Liver (tissue), 8 donors: ENCODE measurements at regions not wholly inside any gene's neighbourhood (a gene's known extent, or its start where the extent isn't known, plus 50 kb on each side); places are given as distances from the start of the nearest gene placed in this dataset.

ENCODE experiments used
- DNase-seq: peaks from one replicate; pipeline ENCODE4 v3.0.0-alpha.2; 2017; ENCODE audit warnings: low spot score
- H3K27ac ChIP-seq, 2 donors: one replicate each; pipeline ENCODE4 v1.7.0; 2013; ENCODE audit warnings: inconsistent platforms in 2 of 2, low read length in 2 of 2, control low read depth in 1 of 2, low read depth in 1 of 2, mild to moderate bottlenecking in 1 of 2
- H3K27me3 ChIP-seq, 4 donors: one replicate each; pipeline versions ENCODE4 v1.6.1 to v1.7.0; 2013; ENCODE audit warnings: low read length in 3 of 4, inconsistent platforms in 1 of 4, mild to moderate bottlenecking in 1 of 4, moderate library complexity in 1 of 4; ENCODE audit not compliant: control insufficient read depth in 4 of 4, insufficient read depth in 4 of 4
- H3K36me3 ChIP-seq, 4 donors: one replicate each; pipeline versions ENCODE4 v1.6.1 to v1.7.0; 2013; ENCODE audit warnings: low read length in 3 of 4, mild to moderate bottlenecking in 3 of 4, low read depth in 1 of 4, moderate library complexity in 1 of 4; ENCODE audit not compliant: control insufficient read depth in 4 of 4, insufficient read depth in 3 of 4
- H3K4me1 ChIP-seq, 4 donors: one replicate each; pipeline versions ENCODE4 v1.6.1 to v1.7.0; 2013; ENCODE audit warnings: low read length in 3 of 4, mild to moderate bottlenecking in 3 of 4, moderate library complexity in 1 of 4; ENCODE audit not compliant: control insufficient read depth in 4 of 4, insufficient read depth in 4 of 4
- H3K4me3 ChIP-seq, 3 donors: one replicate each; pipeline versions ENCODE4 v1.6.1 to v1.7.0; 2013; ENCODE audit warnings: low read length in 3 of 3, control low read depth in 1 of 3, low read depth in 1 of 3, mild to moderate bottlenecking in 1 of 3
- H3K9ac ChIP-seq, 2 donors: one replicate each; pipeline ENCODE4 v1.7.0; 2013; ENCODE audit warnings: low read length in 2 of 2, mild to moderate bottlenecking in 2 of 2, moderate library complexity in 2 of 2, control low read depth in 1 of 2, low read depth in 1 of 2
- H3K9me3 ChIP-seq, 4 donors: one replicate each; pipeline versions ENCODE4 v1.6.1 to v1.7.0; 2013; ENCODE audit warnings: low read length in 3 of 4; ENCODE audit not compliant: control insufficient read depth in 4 of 4
- EGR1 ChIP-seq, 2 donors: IDR thresholded peaks; 2 replicates each; pipeline ENCODE4 v1.6.1; 2016 to 2018; ENCODE audit warnings: antibody characterized with exemption in 2 of 2, low read depth in 2 of 2
- HNF4A ChIP-seq, 2 donors: conservative IDR thresholded peaks; 2 replicates each; pipeline ENCODE4 v1.6.1; 2016; ENCODE audit warnings: antibody characterized with exemption in 2 of 2, mild to moderate bottlenecking in 2 of 2
- HNF4G ChIP-seq: IDR thresholded peaks from 2 replicates; pipeline ENCODE4 v1.6.1; 2016; ENCODE audit warnings: antibody characterized with exemption
- NR2F2 ChIP-seq: IDR thresholded peaks from 2 replicates; pipeline ENCODE4 v1.6.1; 2016; ENCODE audit warnings: antibody characterized with exemption
- RAD21 ChIP-seq, 2 donors: IDR thresholded peaks; 2 replicates each; pipeline ENCODE4 v1.6.1; 2016; ENCODE audit warnings: antibody characterized with exemption in 2 of 2, mild to moderate bottlenecking in 2 of 2
- RXRA ChIP-seq, 2 donors: IDR thresholded peaks; 2 replicates each; pipeline ENCODE4 v1.6.1; 2017 to 2018; ENCODE audit warnings: antibody characterized with exemption in 2 of 2, mild to moderate bottlenecking in 1 of 2
- SP1 ChIP-seq: IDR thresholded peaks from 2 replicates; pipeline ENCODE4 v1.6.1; 2018; ENCODE audit warnings: antibody characterized with exemption, mild to moderate bottlenecking
- TAF1 ChIP-seq: conservative IDR thresholded peaks from 2 replicates; pipeline ENCODE4 v1.6.1; 2016; ENCODE audit warnings: antibody characterized with exemption, mild to moderate bottlenecking
- WGBS: extraction: QIAGEN DNeasy Blood & Tissue Kit; methylation state at CpG from one replicate; pipeline ENCODE4 v1.1.7; 2013; 5-methylcytosine and 5-hydroxymethylcytosine counted together
- TF ChIP-seq, protein P1 (sequence below): fragments of 150-350 bp; IDR thresholded peaks from 2 replicates; pipeline ENCODE4 v1.5.1; 2017; ENCODE audit warnings: improper control_type of control experiment, low read depth, low read length; ENCODE audit not compliant: missing input control
- TF ChIP-seq, protein P2 (sequence below): IDR thresholded peaks from 2 replicates; pipeline ENCODE4 v1.6.1; 2016; ENCODE audit warnings: antibody characterized with exemption
- TF ChIP-seq, protein P3 (sequence below): IDR thresholded peaks from 2 replicates; pipeline ENCODE4 v1.6.1; 2016; ENCODE audit warnings: antibody characterized with exemption
- TF ChIP-seq, protein P4 (sequence below): IDR thresholded peaks from 2 replicates; pipeline ENCODE4 v1.6.1; 2016; ENCODE audit warnings: antibody characterized with exemption
- TF ChIP-seq, protein P5 (sequence below): IDR thresholded peaks from 2 replicates; pipeline ENCODE4 v1.6.1; 2016; ENCODE audit warnings: antibody characterized with exemption, mild to moderate bottlenecking
- donor health status: healthy.
- donor health status: healthy.
- donor health status: healthy.
- donor health status: healthy.
- donor health status: healthy.

DNA sequence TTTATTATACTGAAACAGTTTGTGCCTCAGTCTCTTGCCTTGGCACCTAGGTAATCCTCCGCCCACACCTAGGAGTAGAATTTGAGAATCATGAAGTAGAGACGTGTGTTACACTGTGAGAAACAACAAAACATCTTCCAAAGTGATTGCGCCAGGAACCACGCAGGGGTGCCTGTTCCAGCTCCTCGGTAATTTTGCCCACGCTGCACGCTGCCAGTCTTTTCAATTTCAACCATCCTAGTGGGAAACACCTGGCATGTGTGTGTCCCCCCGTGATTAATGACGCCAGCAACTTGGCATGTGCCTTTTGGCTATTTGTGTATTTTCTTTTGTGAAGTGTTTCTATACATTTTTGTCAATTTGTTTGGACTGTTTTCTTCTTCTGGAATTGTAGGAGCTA is 919.1 kb downstream of the BRD1 start:
- Histone ChIP-seq H3K4me1 (no peaks in the 10 kb centered on the region), H3K36me3 (no peaks in the 10 kb centered on the region), H3K9ac (no peak overlapping the region), H3K4me3 (no peak overlapping the region), H3K27ac (no peak overlapping the region), H3K9me3 (no peaks in the 10 kb centered on the region), H3K27me3 (no peaks in the 10 kb centered on the region)
- no peak for DNase-seq
- whole genome bisulfite sequencing = 81% methylated on average over 9 of the region's 9 CpGs
- TF ChIP-seq RAD21 (IDR thresholded peaks at IDR 0.05) (no peak), HNF4G (no peak), NR2F2 (no peak), HNF4A (conservative IDR thresholded peaks at IDR 0.05) (no peak)
- TF ChIP-seq, protein P1, sequence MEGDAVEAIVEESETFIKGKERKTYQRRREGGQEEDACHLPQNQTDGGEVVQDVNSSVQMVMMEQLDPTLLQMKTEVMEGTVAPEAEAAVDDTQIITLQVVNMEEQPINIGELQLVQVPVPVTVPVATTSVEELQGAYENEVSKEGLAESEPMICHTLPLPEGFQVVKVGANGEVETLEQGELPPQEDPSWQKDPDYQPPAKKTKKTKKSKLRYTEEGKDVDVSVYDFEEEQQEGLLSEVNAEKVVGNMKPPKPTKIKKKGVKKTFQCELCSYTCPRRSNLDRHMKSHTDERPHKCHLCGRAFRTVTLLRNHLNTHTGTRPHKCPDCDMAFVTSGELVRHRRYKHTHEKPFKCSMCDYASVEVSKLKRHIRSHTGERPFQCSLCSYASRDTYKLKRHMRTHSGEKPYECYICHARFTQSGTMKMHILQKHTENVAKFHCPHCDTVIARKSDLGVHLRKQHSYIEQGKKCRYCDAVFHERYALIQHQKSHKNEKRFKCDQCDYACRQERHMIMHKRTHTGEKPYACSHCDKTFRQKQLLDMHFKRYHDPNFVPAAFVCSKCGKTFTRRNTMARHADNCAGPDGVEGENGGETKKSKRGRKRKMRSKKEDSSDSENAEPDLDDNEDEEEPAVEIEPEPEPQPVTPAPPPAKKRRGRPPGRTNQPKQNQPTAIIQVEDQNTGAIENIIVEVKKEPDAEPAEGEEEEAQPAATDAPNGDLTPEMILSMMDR = no peak
- TF ChIP-seq, protein P2, sequence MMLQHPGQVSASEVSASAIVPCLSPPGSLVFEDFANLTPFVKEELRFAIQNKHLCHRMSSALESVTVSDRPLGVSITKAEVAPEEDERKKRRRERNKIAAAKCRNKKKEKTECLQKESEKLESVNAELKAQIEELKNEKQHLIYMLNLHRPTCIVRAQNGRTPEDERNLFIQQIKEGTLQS = no peak

DNA sequence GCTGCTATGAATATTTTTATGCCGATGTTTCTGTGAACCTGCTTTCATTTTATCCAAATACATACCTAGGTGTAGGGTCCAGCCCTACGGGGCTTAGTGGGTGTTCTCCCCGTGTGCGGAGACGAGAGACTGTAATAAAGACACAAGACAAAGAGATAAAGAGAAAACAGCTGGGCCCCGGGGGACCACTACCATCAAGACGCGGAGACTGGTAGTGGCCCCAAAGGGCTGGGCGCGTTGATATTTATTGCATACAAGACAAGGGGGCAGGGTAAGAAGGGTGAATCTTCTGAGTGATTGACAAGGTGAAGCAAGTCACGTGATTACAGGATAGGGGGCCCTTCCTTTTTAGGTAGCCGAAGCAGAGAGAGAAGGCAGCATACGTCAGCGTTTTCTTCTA is 920.1 kb downstream of the BRD1 start:
- H3K9me3 ChIP-seq = no peaks in the 10 kb centered on the region
- H3K27me3 ChIP-seq = no peaks in the 10 kb centered on the region
- no peak for DNase-seq
- no peak overlapping the region for H3K27ac ChIP-seq
- no peak overlapping the region for H3K4me3 ChIP-seq
- TF ChIP-seq, protein P3, sequence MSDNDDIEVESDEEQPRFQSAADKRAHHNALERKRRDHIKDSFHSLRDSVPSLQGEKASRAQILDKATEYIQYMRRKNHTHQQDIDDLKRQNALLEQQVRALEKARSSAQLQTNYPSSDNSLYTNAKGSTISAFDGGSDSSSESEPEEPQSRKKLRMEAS = no peak
- no peak for TF ChIP-seq RXRA (IDR thresholded peaks at IDR 0.05)
- TF ChIP-seq, protein P4, sequence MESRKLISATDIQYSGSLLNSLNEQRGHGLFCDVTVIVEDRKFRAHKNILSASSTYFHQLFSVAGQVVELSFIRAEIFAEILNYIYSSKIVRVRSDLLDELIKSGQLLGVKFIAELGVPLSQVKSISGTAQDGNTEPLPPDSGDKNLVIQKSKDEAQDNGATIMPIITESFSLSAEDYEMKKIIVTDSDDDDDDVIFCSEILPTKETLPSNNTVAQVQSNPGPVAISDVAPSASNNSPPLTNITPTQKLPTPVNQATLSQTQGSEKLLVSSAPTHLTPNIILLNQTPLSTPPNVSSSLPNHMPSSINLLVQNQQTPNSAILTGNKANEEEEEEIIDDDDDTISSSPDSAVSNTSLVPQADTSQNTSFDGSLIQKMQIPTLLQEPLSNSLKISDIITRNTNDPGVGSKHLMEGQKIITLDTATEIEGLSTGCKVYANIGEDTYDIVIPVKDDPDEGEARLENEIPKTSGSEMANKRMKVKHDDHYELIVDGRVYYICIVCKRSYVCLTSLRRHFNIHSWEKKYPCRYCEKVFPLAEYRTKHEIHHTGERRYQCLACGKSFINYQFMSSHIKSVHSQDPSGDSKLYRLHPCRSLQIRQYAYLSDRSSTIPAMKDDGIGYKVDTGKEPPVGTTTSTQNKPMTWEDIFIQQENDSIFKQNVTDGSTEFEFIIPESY = no peak
- no peak for TF ChIP-seq EGR1 (IDR thresholded peaks at IDR 0.05; ENCODE audit: low read depth in 2 of 2)
- TF ChIP-seq HNF4G = no peak
- 86% methylated on average over 14 of the region's 14 CpGs for WGBS
- H3K9ac ChIP-seq = no peak overlapping the region
- no peaks in the 10 kb centered on the region for H3K36me3 ChIP-seq
- no peaks in the 10 kb centered on the region for H3K4me1 ChIP-seq

DNA sequence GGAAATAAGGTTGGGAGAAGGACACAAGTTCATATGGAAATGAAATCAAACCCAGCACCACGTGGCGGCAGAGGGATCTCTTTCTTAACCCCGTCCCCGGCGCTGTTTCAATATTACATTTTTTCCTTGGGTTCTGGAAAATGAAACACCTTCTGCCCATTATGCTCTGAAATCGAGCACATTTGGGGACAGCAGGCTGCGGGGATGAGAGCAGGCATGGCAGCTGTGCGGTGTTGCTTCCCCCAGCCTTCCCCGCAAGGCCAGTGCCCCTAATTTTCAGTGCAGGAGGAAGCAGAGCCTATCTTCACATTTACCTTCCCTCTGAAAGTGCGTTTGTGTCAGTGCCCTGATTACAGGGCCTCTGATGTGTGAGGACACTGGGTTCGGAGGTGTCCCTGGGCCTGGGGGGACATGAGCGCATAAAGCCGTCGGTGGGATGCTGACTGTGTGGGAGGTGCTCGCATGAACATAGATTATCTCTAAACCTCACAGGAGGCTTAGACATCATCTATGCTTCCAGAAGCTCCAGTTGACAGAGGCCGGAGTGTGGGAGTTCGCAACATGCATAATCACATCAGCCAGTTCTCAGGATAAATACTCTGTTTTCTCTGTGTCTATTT is 921.3 kb downstream of the BRD1 start:
- H3K27ac ChIP-seq = no peak overlapping the region
- 79% methylated on average over 17 of the region's 17 CpGs for WGBS
- no peaks in the 10 kb centered on the region for H3K27me3 ChIP-seq
- TF ChIP-seq TAF1 (no peak), EGR1 (IDR thresholded peaks at IDR 0.05; ENCODE audit: low read depth in 2 of 2) (no peak), SP1 (no peak)
- TF ChIP-seq, protein P4 = no peak
- TF ChIP-seq, protein P5, sequence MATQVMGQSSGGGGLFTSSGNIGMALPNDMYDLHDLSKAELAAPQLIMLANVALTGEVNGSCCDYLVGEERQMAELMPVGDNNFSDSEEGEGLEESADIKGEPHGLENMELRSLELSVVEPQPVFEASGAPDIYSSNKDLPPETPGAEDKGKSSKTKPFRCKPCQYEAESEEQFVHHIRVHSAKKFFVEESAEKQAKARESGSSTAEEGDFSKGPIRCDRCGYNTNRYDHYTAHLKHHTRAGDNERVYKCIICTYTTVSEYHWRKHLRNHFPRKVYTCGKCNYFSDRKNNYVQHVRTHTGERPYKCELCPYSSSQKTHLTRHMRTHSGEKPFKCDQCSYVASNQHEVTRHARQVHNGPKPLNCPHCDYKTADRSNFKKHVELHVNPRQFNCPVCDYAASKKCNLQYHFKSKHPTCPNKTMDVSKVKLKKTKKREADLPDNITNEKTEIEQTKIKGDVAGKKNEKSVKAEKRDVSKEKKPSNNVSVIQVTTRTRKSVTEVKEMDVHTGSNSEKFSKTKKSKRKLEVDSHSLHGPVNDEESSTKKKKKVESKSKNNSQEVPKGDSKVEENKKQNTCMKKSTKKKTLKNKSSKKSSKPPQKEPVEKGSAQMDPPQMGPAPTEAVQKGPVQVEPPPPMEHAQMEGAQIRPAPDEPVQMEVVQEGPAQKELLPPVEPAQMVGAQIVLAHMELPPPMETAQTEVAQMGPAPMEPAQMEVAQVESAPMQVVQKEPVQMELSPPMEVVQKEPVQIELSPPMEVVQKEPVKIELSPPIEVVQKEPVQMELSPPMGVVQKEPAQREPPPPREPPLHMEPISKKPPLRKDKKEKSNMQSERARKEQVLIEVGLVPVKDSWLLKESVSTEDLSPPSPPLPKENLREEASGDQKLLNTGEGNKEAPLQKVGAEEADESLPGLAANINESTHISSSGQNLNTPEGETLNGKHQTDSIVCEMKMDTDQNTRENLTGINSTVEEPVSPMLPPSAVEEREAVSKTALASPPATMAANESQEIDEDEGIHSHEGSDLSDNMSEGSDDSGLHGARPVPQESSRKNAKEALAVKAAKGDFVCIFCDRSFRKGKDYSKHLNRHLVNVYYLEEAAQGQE = no peak
- H3K4me1 ChIP-seq = no peaks in the 10 kb centered on the region
- no peak overlapping the region for H3K4me3 ChIP-seq
- DNase-seq = no peak
- no peaks in the 10 kb centered on the region for H3K9me3 ChIP-seq
- H3K9ac ChIP-seq = no peak overlapping the region
- H3K36me3 ChIP-seq = no peaks in the 10 kb centered on the region
